GM10266 (cell line): ENCODE measurements at regions not wholly inside any gene's neighbourhood (a gene's known extent, or its start where the extent isn't known, plus 50 kb on each side); places are given as distances from the start of the nearest gene placed in this dataset.

ENCODE experiments used
- DNase-seq: peaks from one replicate; pipeline ENCODE4 v3.0.0; 2012; ENCODE audit errors: extremely low spot score
- TF ChIP-seq, protein P1 (sequence below): IDR thresholded peaks from 2 replicates; pipeline ENCODE4 v1.5.1; 2012; ENCODE audit warnings: mild to moderate bottlenecking, low read depth; ENCODE audit not compliant: control insufficient read depth, insufficient read depth; ENCODE audit errors: missing control alignments

DNA sequence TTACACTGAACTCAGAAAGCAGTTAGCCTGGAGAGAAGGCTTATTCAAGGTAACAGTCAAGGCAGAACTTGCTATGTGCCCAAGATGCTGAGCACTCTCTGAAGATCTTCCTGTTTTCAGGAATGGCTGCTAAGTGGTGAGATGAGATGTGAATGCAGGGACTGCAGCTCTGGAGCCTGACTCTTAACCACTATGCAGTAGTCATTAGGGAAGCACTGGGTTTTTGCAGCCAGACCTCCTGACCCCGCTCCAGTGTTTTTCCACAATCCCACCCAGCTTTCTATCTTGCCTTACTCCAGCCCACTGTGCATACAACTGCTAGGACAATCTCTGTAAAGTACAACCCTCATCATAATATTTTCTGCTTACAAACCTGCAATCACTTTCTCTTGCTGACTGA is 95.2 kb upstream of the LNX1 start:
- TF ChIP-seq, protein P1, sequence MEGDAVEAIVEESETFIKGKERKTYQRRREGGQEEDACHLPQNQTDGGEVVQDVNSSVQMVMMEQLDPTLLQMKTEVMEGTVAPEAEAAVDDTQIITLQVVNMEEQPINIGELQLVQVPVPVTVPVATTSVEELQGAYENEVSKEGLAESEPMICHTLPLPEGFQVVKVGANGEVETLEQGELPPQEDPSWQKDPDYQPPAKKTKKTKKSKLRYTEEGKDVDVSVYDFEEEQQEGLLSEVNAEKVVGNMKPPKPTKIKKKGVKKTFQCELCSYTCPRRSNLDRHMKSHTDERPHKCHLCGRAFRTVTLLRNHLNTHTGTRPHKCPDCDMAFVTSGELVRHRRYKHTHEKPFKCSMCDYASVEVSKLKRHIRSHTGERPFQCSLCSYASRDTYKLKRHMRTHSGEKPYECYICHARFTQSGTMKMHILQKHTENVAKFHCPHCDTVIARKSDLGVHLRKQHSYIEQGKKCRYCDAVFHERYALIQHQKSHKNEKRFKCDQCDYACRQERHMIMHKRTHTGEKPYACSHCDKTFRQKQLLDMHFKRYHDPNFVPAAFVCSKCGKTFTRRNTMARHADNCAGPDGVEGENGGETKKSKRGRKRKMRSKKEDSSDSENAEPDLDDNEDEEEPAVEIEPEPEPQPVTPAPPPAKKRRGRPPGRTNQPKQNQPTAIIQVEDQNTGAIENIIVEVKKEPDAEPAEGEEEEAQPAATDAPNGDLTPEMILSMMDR, result no peak
- no peak for DNase-seq

DNA sequence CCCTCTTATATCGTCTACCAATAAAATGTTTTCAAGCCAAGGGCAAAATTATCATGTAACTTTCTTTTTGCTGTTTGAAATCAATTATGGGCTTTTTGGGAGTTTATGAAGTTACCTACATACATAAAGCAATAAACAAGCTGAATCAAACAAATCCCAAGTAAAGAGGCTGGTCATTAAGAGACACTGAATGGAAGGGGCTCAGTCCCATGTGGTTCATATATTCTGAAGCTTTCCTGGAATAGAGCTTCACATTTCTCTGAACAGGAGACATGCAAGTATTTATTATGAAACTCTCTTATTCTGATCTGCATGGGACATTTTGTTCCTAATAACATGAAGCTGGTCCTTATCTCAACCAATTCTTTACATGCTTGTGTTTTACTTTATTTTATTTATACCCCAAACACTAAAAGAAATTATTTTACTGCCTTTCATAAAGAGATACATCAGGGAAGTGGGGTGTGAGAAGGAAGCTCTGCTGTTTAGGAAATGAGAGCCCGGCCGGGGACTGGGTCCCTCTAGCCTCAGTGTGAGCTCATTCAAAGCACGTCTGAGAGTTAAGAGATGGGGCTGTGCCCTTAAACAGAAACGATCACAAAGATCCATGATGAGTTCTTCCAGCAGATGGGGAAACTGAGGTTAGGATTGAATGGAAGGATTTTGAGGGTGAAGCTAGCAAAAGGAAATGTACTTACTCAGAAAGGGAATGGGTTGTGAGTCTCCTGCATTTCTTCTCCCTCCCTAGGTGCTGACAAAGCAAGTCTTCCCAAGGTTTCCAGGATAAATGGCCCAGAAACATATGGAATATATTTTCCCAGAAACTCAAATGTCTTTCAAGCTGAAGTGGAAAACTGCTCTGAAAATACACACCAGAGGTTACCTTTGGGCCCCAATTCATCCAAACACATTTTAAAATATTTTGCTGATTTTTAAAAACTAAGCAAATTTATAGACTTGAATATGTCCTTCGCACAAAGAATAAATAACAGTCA is 93.1 kb upstream of the LNX1 start:
- TF ChIP-seq, protein P1, result no peak
- DNase-seq, result no peak

DNA sequence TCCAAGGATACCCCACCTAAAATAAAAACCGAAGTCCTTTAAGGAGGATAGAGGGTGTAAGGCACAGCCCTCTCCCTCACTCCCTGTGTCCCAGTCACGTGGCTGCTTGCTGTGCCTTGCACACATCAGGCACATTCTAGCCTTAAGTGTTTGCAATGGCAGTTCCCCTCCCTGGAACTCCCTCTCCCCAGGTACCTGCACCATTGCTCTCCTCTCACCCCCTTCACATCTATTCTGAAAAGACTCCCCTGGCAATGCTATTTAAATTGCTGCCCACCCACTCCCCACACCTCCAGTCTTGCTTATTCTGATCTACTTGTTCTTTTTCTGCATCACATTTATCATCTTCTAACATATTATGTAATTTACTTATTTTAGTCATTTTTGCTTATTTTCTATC is 91.6 kb upstream of the LNX1 start:
- no peak for DNase-seq
- TF ChIP-seq, protein P1, result no peak

DNA sequence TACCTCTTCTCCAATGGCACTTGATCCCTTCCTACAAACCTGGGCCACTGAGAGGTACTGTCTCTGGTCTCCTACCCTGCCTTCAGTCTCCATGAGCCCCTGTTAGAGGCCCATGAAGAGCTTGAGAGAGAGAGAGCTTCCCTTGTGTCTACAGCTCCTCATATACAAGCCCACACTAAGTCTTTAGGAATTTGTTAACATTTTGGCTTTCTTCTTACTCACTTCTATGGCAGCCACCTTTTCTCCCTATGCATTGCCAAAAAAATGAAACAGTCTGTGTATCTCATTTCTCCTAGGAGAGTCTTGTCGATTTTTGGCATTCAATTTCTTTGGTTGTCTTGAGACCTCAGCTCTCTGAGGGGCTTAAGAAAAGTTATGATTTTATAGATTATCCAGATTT is 90.9 kb upstream of the LNX1 start:
- no peak for DNase-seq
- TF ChIP-seq, protein P1, result no peak

DNA sequence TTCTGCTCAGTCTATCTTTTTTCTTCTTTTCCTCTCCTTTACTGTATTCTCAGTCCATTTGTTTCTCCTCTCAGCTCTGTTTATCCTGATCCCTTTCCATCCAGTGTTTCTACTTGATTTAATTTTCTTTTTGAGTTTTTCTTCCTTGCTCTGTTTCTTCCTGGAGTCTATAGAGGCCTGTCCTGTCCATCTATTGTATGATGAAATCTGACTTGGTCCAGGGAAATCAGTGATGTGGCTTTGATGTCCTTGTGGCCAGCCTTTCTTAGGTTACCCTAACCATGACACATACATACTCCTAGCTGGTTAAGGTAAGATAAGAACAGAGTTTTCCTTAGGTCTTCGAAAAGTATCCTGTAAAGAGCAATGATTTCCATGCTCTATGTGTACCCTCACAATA is 89.3 kb upstream of the LNX1 start:
- no peak for DNase-seq
- TF ChIP-seq, protein P1, result no peak

DNA sequence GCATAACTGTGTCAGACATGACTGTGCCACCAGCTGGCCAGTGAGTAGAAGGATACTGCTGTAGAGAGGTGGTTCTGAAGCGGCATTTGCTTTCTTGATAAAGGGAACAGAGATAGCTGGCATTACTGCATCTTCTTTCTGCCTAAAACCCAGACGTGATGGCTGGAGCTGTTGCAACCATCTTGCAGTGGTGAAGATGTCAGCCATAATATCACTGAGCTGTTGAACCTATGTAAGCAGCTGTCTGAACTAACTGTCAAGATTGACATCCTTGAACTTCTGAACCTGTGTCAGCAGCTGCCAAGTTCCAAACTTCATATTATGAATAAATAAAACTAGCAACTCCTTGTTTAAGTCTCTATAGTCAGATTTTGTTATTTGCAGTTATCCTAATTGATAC is 88.9 kb upstream of the LNX1 start:
- no peak for DNase-seq
- TF ChIP-seq, protein P1, result no peak

DNA sequence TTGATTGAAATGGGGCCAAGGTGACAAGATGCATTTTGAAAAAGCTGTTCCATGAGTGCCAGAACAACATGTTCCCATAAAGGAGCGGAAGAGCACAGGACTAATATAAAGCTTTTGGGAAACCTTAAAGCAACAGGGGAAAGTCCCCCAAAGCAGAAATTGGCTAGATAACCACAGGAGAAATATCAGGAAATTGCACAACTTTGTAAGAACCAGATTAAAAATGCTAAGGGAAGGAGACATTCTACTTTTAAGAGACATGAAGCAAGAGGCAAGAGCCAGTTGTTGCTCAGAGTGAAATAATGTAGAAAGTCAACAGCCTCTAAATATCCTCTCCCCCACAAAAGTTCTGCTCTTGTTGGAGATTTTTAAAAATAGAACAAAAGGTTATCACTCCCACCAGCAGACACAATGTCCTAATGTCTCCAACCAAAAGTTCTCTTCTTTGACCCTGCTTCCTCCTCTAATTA is 85.2 kb upstream of the LNX1 start:
- TF ChIP-seq, protein P1, result no peak
- no peak for DNase-seq
